GM12865 (cell line): ENCODE measurements at regions not wholly inside any gene's neighbourhood (a gene's known extent, or its start where the extent isn't known, plus 50 kb on each side); places are given as distances from the start of the nearest gene placed in this dataset.
"Not testable (repeated sequence)": the region's sequence is repeated elsewhere in the genome, so short reads cannot be mapped to it uniquely, and the experiment has no call there.

ENCODE experiments used
- DNase-seq: peaks from one replicate; pipeline ENCODE4 v3.0.0; 2010; ENCODE audit warnings: low read depth
- H3K4me3 ChIP-seq: 2 replicates; pipeline ENCODE4 v1.5.1; 2011; ENCODE audit warnings: mild to moderate bottlenecking, low read depth, low read length, control low read depth
- TF ChIP-seq, protein P1 (sequence below): IDR thresholded peaks from 2 replicates; pipeline ENCODE4 v1.5.1; 2011; ENCODE audit warnings: low read length, control low read depth, low read depth, inconsistent platforms; ENCODE audit not compliant: insufficient read depth; ENCODE audit errors: missing control alignments

- peak; percentile 14 for DNase-seq
- TF ChIP-seq, protein P1, sequence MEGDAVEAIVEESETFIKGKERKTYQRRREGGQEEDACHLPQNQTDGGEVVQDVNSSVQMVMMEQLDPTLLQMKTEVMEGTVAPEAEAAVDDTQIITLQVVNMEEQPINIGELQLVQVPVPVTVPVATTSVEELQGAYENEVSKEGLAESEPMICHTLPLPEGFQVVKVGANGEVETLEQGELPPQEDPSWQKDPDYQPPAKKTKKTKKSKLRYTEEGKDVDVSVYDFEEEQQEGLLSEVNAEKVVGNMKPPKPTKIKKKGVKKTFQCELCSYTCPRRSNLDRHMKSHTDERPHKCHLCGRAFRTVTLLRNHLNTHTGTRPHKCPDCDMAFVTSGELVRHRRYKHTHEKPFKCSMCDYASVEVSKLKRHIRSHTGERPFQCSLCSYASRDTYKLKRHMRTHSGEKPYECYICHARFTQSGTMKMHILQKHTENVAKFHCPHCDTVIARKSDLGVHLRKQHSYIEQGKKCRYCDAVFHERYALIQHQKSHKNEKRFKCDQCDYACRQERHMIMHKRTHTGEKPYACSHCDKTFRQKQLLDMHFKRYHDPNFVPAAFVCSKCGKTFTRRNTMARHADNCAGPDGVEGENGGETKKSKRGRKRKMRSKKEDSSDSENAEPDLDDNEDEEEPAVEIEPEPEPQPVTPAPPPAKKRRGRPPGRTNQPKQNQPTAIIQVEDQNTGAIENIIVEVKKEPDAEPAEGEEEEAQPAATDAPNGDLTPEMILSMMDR = no peak
- H3K4me3 ChIP-seq = no peak overlapping the region
Observed at GRCh38 chr7:110486549-110486948, 604.4 kb upstream of the LRRN3 start.

GRCh38 chr7:110502888-110503465 lies 588.0 kb upstream of the LRRN3 start:
- TF ChIP-seq, protein P1 = no peak
- no peak overlapping the region for H3K4me3 ChIP-seq
- DNase-seq = no peak

DNA sequence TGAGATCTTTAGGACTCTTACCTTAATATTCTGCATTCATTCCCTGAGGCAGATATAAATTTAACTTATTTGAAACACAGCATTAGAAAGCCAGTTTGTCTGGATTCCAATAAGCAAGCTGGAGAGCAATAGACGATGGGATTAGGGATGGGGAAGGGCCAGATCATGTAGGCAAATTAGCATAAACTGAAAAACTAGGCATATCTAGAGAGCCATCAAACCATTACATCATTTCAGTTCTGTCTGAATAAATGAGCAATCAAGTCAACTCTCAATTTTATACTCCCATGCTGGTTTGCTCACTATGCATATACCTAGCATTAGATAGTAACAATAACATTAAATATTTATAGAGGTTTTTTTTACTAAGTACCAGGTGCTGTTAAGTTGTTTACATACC lies 583.6 kb upstream of the LRRN3 start:
- H3K4me3 ChIP-seq = no peak overlapping the region
- no peak for DNase-seq
- TF ChIP-seq, protein P1 = no peak

DNA sequence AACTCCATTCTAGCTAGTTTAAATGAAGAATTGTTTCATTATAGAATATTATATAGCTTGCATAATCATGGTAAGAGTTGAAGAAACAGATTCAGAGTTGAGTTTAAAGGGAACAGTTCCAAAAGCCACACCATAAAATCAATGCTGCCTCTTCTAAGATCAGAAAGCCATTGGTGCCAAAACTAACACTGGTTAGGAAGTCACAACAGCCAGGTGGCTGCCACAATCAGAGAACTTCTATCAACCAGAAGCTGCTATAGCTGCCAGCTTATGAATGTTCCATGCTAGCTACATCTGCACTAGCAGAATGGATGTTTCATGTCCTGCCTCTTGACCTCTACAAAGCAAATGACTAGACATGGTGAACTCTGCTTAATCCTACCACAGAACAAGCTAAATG lies 583.1 kb upstream of the LRRN3 start:
- TF ChIP-seq, protein P1 = no peak
- DNase-seq = no peak

DNA sequence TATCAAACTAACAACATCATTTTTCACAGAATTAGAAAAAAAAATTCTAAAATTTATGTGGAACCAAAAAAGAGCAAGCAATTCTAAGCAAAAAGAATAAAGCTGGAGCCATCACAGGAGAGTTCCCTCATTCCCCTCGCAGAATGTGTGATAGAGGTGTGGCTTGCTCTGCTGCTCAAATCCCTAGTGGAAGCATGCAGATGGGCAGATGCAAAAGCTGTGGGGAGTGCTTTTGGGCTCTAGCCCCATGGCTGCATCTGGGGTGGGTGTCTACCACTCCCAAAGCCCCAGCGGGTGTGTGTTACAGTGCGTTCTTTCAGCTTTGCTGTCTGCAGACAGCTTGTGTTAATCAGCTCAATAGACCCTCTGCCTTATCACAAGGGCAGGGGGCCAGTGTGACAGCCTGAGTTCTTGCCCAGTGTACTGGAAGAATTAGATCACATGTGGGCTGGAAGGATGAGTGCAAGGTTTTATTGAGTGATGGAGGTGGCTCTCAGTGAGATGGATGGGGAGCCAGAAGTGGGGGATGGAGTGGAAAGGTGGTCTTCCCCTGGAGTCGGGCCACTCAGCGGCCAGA lies 575.9 kb upstream of the LRRN3 start:
- not testable (repeated sequence) for H3K4me3 ChIP-seq, DNase-seq

More for the DNA sequence above, 583.1 kb upstream of the LRRN3 start:
- no peak overlapping the region for H3K4me3 ChIP-seq

- TF ChIP-seq, protein P1 = no peak
- no peak for DNase-seq
- no peak overlapping the region for H3K4me3 ChIP-seq
Observed at GRCh38 chr7:110519851-110520250, 571.1 kb upstream of the LRRN3 start.

GRCh38 chr7:110521357-110521911 lies 569.5 kb upstream of the LRRN3 start:
- DNase-seq = no peak
- TF ChIP-seq, protein P1 = no peak
- H3K4me3 ChIP-seq = no peak overlapping the region
